ENCODE measurements at regions not wholly inside any gene's neighbourhood (a gene's known extent, or its start where the extent isn't known, plus 50 kb on each side); places are given as distances from the start of the nearest gene placed in this dataset.
"Not testable (repeated sequence)": the region's sequence is repeated elsewhere in the genome, so short reads cannot be mapped to it uniquely, and the experiment has no call there.

DNA sequence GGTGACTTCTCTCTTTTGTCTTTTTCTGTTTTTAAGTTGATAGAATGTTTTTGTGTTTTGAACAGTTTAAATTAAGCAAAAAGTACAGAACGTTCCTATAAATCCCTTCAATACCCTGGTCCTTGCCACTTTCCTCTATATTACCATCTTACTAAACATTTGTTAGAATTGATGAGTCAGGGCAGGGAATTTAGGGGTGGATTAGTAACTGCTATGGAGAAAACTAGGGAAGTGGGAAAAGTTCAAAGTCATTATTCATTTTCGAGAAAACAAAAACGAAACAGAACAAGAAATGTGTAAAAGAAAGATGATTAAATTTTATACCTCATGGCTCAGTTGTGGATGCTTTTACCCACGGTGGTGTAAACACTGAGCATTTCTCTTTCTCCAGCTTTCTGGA, 240.4 kb upstream of the SULF2 start:
- no peak for DNase-seq

DNA sequence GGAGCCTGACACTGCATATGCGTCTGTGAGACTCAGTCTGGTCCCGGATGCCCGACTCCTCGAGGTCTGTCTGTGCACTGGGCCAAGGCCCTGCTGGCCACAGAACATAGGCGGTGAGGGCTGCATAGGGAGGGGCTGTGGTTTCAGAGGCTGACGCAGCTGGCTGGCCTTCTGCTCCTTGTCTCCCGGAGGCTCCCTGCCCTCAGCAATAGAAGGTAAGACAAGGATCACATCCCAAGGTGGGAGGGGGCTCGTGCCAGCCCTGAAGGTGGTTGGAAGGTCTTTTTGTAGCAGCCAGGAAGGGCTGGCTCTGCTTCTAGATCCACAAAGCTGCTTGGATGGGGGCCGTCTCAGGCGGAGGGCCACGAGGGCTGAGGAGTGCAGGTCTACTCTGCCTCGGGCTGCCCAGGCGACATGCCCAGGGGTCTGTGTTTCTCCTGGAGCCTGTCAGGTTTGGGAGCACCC, 239.8 kb upstream of the SULF2 start:
- no peak for DNase-seq

DNA sequence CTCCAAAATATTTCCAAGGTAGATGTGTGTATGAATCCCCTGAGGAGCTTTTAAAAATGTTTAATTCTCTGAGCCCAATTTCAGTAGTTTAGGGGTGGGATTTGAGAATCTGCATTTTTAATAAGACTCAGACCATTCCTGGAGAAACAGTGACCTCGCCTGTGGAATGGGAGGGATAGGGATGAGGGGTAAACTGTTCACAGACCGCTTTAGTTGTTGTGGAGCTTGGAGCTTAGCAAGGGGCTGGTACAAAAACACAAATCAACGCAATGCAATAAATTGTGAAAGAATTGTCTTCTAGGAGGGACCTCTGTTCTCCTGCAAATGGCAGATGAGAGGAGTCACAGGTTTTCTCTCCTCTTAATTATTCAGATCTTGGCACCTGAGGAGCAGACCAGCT, 239.3 kb upstream of the SULF2 start:
- no peak for DNase-seq

DNA sequence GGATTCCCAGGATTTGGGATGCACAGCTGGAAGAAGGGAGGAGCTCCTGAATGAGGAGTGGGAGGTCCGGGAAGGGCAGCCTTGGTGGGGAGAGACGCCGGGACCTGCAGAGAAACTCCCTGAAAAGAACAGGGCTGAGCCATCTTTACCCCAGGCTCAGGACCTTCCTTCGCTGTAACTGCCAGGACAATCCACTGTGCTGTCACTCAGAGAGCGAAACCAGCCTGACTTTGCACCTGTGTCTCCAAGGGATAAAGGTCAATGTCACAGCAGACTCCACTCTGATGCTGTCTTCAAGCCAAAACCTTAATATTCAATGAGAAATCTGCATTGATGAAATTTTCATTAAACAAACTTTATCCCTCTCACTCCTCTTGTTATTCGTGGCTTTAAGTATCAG, 235.4 kb upstream of the SULF2 start:
- DNase-seq = not testable (repeated sequence)

DNA sequence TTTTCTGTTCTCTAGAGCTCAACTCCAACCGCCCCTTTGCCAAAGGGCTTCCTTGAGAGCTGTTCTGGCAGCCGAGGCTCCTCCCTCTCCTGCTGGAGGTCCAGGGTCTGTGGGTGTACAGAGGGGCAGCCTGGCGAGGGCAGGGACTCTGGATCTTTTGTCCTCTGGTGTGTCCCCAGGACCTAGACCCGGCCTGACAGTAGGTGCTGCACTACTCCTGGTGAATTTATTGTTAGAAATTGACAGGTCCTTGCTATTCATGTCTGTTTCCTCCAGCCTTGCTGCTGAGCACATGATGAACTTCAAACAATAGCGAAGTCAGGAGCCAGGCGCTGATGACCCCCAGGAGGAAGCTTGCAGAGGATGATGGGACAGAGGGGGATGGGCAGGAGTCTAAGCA, 234.7 kb upstream of the SULF2 start:
- DNase-seq = no peak

DNA sequence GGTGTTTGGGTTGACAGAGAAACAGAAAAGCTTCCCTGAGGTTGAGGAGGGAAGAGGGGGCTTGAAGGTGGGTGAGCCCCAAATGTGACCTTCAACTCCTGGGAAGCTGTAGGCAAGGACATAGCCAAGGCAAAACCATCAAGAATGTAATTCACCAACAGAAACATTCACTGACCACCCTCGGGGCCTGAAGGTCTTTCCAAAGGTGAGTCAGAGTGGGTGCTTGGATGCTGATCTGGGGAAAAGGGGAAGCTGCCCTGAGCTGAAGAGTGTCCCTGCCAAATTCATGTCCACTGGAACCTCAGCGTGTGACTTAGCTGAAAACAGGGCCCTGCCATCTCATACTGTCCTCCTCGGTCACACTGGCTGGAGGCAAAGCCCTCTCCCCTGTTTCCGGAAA, 234.2 kb upstream of the SULF2 start:
- DNase-seq = no peak

DNA sequence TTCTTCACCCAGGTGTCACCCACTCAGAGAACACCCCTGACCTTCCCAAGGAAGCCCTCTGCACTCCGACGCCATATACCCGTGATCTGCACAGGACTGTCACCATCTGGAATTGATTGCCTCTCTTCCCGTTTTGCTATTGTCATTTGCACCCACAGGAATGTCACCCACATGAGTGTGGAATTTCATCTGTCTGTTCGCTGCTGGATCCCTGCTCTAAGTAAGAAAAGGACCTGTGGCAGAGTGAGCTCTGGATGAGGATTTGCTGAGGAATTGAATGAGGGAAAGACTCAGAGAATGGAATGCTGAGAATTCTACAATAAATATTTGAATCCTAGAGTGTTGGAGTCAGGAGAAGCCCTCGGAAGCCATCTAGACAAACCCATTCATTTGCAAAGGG, 233.6 kb upstream of the SULF2 start:
- not testable (repeated sequence) for DNase-seq

DNA sequence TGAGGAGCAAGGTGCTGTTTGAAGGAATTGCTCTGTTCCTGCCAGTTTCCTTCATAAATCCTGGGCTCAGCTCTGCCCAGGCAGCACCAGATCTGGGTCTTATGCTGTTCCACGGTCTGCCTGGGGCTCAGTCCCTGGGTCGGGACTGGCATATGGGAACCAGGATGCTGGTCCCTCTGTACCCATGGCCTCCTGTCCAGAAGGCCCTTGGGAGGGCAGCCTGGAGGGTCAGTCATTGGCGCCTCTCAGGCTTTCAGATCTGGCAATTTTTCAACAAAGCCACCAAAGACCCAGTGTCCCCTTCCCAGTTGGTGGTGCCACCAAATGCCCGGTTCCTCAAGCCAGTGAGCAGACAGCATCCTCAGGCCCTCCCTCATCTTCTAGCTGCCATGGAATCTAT, 232.7 kb upstream of the SULF2 start:
- no peak for DNase-seq

DNA sequence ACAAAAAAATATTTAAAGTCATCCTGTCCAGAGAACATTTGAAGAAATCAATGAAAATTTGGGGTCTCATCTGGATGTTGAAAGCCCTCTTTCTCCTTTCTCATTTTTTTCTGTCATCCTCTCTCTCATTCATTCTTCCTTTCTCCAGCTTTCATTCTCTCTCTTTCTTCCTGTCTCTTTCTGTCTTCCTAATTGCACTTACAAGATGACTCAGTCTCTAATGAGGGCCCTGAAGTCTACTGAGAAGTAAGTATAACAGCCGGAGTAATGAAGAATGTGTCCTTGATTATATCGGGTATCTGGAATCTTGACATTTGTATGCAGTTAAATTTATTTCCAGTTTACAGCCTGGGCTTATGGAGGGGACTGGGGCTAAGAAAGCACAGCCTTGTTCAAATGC, 232.2 kb upstream of the SULF2 start:
- no peak for DNase-seq

DNA sequence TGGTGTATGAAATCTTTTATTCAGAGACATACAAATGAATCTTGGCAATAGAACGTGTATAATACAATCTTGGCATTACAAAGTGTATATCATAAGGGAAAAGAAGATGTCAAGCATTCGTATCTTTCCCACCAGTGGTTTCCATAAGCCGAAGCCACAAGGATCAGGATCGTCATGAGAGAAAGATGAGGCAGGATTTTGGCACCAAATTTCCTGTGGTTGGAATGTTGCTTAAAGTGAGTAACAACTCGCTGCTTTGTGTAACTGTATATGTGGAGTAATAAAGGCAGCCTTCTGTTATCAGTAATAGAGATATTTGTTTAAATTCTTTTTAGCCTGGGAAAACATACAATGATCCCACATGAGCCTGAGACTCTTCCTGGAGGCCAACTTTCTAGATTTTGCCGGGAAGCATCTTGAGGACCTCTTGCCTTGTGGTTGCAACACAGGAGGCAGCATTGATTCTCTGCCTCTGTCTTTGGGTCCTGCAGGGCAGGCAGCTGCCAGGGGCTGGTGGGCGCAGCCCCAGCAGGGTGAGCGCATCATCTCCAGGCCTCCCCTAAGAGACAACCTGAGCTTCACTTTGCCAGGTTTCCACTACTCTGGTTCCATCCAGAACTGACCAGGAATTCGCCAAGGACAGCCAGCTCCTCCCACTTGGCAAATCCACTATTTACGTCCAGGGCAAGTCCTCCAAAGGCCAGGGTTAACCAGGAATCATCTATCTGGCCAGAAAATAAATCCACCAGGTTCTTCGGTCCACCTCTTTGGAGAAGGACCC, 230.9 kb upstream of the SULF2 start:
- DNase-seq = no peak

DNA sequence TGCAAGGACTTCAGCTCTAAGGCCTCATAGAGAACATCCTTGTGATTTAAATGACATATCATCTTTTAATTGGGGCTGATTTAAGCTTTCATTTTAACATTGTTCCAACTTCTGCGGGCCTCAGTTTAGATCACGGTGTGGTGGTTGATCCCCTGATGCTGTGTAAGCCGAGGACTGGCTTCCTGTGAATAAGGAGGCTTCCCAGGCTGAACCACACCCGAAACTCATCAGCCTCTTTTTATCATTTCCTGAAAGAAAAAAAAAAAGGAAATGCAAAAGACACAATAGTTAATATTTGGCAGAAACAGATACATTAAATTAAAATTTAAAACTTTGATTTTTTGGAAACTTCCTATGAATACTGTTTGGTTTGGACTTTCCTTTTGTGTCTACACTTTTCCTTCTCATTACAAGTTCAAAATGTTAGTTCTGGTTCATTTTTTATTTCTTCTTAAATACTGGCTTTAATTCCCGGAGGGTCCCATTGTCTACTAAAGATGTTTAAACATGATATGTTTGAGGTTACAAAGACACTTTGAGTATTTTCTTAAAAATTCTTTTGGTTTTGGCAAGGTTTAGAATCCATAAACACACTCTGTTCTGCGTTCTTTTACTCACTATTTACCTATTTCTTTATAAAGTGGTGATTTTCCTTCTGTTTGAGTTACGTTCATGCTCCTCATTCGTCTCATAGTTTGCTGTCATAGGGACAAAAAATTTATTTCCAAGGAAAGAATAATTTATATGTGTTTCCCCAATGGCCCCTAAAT, 230.0 kb upstream of the SULF2 start:
- DNase-seq = no peak

DNA sequence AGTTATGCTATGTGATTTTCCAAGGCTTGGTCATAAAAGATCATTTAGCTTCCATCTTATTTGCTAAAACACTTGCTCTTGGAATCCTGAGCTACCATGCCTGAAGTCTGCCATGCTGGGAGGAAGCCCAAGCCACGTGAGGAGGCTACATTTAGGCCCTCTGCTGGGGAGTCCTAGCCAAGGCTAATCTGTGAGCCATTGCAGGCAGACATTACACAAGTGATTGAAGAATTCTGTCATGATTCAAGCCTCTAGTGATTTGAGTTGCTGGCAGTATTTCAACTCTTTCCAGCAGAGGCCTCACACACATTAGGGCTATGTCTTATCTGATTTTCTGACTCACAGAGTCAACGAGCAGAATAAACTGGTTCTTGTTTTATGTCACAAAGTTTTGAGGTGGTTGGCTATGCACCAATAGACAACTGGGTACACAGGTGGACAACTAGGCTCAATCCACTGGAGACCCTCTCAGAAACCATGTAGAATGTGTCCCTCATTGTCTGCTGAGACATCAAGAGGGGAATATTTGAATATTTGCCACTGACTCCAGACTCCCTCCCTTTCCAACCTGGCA, 227.2 kb upstream of the SULF2 start:
- DNase-seq = no peak

DNA sequence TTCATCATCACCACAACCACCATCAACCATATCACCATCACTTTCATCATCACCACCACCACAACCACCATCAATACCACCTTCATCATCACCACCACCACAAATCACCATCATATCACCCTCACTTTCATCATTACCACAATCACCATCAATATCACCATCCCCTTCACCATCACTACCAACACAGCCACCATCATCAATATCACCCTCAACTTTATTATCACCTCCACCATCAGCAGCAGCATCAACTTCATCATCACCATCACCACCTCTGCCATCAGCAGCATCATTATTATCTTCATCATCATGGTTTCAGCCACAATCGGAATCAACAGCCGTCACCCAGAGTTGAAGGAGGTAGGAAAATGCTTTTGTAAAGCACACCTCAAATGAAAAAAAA, 225.7 kb upstream of the SULF2 start:
- DNase-seq = no peak

DNA sequence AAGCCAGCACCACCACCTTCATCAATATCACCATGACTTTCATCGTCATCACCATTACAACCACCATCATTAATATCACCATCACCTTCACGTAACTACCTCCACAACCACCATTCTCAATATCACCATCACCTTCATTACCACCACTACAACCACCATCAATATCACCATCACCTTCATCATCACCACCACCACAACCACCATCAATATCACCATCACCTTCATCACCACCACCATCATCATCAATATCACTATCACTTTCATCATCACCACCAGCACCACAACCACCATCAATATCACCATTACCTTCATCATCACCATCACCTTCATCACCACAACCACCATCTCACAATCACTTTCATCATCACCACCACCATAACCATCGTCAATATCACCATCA, 225.3 kb upstream of the SULF2 start:
- no peak for DNase-seq

DNA sequence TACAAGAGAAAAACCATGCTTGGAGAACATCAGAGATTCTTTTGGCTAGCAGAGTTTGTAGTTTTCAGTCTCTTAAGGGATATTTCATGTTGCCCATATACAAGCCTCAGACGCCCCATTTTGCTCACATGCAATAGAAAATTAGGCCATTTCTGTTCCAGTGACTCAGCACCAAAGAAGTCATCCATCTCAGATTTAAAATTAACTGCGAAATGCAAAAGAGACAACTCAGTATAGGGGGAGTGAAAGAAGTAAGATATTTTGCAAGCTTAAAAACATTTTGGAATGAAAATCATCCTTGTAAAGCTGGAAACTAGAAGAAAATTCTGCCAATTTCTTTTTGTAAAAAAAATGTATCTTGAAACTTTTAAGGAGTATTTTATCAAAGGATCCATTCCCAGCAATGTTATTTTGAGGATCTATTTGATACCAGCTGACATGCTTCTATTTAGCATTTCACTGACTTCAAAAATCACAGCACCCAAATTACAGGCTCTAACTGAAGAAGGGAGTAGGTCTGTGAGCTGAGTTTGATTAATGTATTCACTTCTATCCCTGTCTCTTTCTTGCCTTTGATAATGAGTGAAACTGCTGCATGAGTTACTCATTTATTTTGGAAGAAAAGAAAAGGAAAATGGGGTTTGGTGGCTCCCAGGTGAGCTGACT, 223.7 kb upstream of the SULF2 start:
- DNase-seq = no peak

DNA sequence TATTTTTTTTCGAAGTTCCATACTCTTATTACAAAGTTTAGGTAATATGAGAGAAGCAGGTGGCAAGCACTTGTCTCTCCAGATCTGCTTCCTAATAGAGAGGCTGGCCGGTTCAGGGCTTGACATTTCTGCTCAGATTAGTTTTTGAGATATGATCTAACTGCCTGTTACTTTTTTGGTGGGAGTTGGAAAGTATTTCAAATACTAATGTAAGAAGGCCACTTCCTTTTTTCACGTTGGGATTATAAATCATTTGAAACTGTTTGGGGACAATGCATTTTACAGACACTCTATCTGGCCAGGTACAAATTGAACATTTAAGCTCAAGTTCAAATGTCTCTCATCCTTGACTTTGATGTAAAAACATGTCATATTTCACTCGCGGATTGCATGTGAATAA, 222.1 kb upstream of the SULF2 start:
- no peak for DNase-seq

DNA sequence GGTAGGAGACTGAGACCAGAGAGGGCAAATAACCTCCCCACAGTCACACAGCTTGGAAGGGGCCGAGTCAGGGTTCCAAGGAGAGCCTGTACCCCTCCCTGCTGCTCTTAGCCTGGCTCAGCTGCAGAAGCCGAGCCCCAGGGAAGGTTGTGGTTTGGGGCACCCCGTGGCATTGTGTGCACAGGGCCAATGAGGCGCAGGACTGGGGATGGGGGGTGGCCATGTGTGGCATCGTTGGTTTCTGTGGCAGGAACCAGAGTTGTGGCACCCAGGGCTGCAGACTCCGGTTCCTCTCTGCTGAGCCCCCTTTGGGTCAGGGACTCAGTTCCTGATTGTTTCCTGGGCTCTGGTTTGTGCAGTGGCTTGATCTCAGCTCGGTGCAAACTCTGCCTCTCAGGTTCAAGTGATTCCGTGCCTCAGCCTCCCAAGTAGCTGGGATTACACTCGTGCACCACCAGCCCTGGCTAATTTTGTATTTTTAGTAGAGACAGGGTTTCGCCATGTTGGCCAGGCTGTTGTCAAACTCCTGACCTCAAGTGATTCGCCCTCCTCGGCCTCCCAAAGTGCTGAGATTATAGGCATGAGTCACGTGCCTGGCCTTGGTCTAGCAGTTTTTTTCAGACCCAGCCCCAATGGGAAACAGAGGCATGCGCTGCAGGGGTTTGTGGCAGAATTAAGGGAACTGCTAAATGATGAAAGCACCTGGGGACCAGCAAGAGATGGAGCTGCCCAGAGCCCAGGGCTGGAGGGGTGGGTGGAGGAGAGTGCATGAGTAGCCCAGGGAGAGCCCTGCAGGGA, 221.0 kb upstream of the SULF2 start:
- no peak for DNase-seq

DNA sequence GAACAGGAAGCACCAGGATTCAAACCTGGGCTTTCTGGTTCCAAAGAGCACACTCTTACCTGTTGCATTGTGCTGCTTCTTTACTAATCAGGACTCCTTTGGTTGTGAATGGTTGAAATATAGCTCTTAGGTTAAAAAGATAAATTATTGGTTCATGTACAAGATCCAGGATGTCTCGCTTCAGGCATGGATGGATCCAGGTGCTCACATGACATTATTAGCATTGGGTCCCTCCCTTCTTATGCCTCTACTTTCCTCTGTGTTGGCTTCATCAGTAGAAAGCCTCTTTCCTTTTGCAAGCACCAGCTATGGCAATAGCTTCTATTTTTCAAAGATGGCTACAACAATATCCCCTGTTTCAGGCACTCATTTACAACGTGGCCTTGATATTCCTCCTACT, 217.7 kb upstream of the SULF2 start:
- DNase-seq = no peak

DNA sequence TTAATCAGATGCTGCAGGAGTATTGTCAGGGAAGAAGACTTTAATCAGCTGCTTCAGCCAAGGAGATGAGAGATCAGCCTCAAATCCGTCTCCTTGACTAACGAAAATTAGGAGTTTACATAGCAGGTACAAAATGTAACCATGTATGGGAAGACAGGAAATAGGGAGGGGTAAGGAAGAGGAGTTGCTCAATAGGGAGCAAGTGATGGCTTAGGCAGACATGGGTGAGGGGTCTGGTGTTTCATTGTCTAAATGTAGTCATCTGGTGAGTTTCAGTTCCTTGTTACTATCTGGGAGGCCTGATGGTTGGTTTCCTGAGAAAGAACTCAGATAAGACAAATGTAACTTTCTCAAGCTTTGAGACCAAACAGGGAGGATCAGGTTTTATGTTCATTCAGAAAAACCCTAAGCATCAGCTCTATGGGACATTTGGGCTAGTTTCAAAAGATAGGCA, 217.3 kb upstream of the SULF2 start:
- DNase-seq = no peak

DNA sequence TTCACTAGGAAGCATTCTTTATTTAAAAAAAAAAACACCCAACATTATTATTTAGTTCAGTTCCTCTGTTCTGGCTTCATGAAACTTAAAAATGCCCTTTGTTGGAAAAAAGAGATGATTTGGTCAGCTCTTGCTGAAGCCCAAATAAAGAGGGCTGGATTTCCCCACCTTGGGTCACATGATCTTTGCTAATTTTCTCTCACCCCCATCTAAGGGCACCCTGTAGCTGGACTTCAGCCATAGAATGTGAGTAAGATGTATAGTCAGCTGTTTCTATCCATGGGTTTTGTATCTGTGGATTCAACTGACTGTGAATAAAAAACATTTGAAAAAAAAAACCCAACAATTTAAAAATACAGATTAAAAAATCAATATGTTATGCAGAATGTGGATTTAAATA, 213.9 kb upstream of the SULF2 start:
- DNase-seq = no peak

DNA sequence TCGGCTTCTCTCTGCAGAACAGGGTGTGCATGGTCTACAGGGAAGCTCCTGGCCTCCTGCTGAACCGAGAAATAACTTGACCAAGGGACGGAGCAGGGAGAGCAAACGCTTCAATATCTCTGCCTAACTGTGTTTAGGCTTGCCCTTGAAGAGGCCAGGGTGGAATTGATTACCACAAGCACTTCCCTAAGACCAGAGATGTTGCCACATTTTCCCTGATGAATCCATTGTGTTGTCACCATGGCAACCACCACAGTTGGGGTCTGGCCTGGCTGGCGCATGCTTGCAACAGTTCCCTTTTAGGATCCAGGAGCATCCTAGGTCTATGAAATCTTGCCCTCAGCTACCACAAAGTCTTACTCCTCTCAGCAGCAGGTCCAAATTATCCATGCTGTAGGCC, 213.5 kb upstream of the SULF2 start:
- no peak for DNase-seq

DNA sequence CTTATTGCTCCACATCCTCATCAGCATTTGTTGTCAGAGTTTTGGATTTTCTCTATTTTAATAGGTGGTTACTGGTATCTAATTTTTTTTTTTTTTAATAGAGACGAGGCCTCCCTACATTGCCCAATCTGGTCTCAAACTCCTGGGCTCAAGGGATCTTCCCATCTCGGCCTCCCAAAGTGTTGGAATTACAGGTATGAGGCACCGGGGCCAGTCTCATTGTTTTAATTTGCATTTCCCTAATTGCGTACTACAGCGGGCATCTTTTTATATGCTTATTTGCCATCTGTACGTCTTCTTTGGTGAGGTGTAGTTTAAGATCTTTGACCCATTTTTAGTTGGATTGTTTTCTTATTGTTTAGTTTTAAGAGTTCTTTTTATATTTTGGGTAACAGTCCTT, 210.4 kb upstream of the SULF2 start:
- DNase-seq = no peak

DNA sequence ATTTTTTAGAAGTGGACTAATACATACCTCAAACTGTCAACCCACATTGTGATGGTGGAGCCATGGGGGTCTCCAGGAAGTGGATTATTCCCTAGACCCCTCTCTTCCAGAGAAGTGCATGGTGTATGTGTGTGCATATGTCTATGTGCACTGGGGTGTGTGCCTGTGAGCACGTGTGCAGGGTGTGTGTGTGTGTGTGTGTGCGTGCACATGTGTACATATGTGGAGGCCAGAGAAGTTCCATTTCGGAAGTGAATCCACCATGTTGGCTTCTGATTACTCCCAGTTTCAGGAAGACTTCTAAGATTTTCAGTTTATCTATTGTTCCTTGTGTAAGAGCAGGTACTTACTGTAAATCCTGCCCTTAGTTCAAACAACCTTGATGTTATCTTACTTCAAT, 208.5 kb upstream of the SULF2 start:
- no peak for DNase-seq

All from NCI-H1694 (cell line).